Right lobe of liver (tissue), 6 donors: ENCODE measurements at regions not wholly inside any gene's neighbourhood (a gene's known extent, or its start where the extent isn't known, plus 50 kb on each side); places are given as distances from the start of the nearest gene placed in this dataset.

Source experiments
- ATAC-seq, 4 donors: fragments of 200-7000 bp; cut with Tn5 transposase; one replicate each; pipeline ENCODE4 v1.9.1; 2020; ENCODE audit warnings: mild to moderate bottlenecking in 4 of 4, moderate library complexity in 4 of 4
- DNase-seq, 3 donors: peaks; one replicate each; pipeline ENCODE4 v3.0.0-alpha.2; 2020
- H3K27ac ChIP-seq, 3 donors: fragments of 200-600 bp; one replicate each; pipeline ENCODE4 v1.8.0; 2022
- H3K27me3 ChIP-seq, 2 donors: fragments of 200-600 bp; one replicate each; pipeline ENCODE4 v1.8.0; 2022
- H3K36me3 ChIP-seq, 4 donors: fragments of 200-600 bp; sonication (generic) in 1 of 4; one replicate each; pipeline versions ENCODE4 v1.5.1 to v1.8.0; 2017 to 2022; ENCODE audit warnings: control low read depth in 1 of 4
- H3K4me1 ChIP-seq, 4 donors: fragments of 200-600 bp; sonication (generic) in 1 of 4; one replicate each; pipeline versions ENCODE4 v1.5.1 to v1.8.0; 2017 to 2022; ENCODE audit warnings: control low read depth in 1 of 4
- H3K4me3 ChIP-seq, 3 donors: fragments of 200-600 bp; one replicate each; pipeline ENCODE4 v1.8.0; 2022
- H3K9me3 ChIP-seq, 4 donors: fragments of 200-600 bp; sonication (generic) in 1 of 4; one replicate each; pipeline versions ENCODE4 v1.5.1 to v1.8.0; 2017 to 2022; ENCODE audit warnings: control low read depth in 1 of 4
- CTCF ChIP-seq, 4 donors: fragments of 200-600 bp in 3 of 4; fragments of 450-650 bp in 1 of 4; IDR thresholded peaks; one replicate each; pipeline versions ENCODE4 v1.5.1 to v1.8.0; 2016 to 2022; ENCODE audit warnings: antibody characterized with exemption in 4 of 4, mild to moderate bottlenecking in 2 of 4
- POLR2A ChIP-seq: fragments of 450-650 bp; IDR thresholded peaks from one replicate; pipeline ENCODE4 v1.6.1; 2017; ENCODE audit warnings: antibody characterized with exemption, mild to moderate bottlenecking
- WGBS: methylation state at CpG from one replicate; pipeline ENCODE4 v1.1.6; 2018; ENCODE audit warnings: low coverage, low lambda C conversion rate; ENCODE audit not compliant: insufficient coverage; ENCODE audit errors: missing lambda C conversion rate; 5-methylcytosine and 5-hydroxymethylcytosine counted together
- intact Hi-C, 2 donors: fragments of 100-400 bp; cut with DNase I; formaldehyde crosslinking; loops; one replicate each; pipeline versions ENCODE4 v1.11.2 to v1.14.1; 2022
- donor health status: DM: no; HTN: yes; CAD: no.
- donor health status: DM: no; HTN: no; CAD: no.
- donor health status: DM: no; HTN: no; CAD: no.
- donor health status: DM: no; HTN: yes; CAD: no.
- donor health status: DM: no; HTN: yes; CAD: no.

- Histone ChIP-seq H3K27me3 (no peaks in the 10 kb centered on the region), H3K27ac (no peak overlapping the region), H3K9me3 (no peaks in the 10 kb centered on the region), H3K36me3 (no peaks in the 10 kb centered on the region), H3K4me3 (no peak overlapping the region), H3K4me1 (no peaks in the 10 kb centered on the region)
- intact Hi-C loops, result no loop called here
- TF ChIP-seq CTCF (IDR thresholded peaks at IDR 0.05) (no peak), POLR2A (no peak)
- ATAC-seq (no peak), DNase-seq (no peak)
Observed at GRCh38 chr3:137282871-137283270, 325.1 kb downstream of the IL20RB start.

DNA sequence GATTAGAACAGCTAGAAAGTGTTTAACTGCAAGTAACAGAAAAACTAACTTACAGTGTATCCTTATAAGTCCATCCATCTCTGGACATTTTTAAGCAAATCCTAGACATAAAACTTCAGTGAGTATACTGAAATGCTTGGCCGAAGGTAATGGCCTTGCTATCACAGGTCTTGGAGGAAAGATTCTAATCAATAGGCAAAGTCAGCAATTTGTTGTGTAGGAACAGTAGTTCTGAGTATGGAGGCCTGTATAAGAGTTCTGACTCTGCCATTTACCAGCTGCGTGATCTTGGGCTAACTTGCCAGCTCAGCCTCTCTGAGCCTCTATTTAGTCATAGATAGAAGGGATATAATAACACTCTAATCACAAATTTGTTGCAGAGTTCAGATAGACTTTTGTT, 328.1 kb downstream of the IL20RB start:
- intact Hi-C loops, result no loop called here
- H3K27ac ChIP-seq, result no peak overlapping the region
- 43% methylated on average over 2 of the region's 2 CpGs for WGBS

GRCh38 chr3:137293086-137293485, 335.3 kb downstream of the IL20RB start:
- WGBS, result 80% methylated on average over 1 of the region's 1 CpG
- TF ChIP-seq CTCF (IDR thresholded peaks at IDR 0.05) (no peak), POLR2A (no peak)
- no peaks in the 10 kb centered on the region for H3K36me3 ChIP-seq
- no peaks in the 10 kb centered on the region for H3K27me3 ChIP-seq
- ATAC-seq (no peak), DNase-seq (no peak)
- no peak overlapping the region for H3K4me3 ChIP-seq
- intact Hi-C loops, result no loop called here
- no peaks in the 10 kb centered on the region for H3K9me3 ChIP-seq
- H3K4me1 ChIP-seq, result no peaks in the 10 kb centered on the region
- no peak overlapping the region for H3K27ac ChIP-seq

More for the DNA sequence above, 328.1 kb downstream of the IL20RB start:
- DNase-seq, result no peak
- Histone ChIP-seq H3K36me3 (no peaks in the 10 kb centered on the region), H3K4me3 (no peak overlapping the region), H3K27me3 (no peaks in the 10 kb centered on the region), H3K9me3 (no peaks in the 10 kb centered on the region), H3K4me1 (no peaks in the 10 kb centered on the region)
- TF ChIP-seq POLR2A, result no peak
- TF ChIP-seq CTCF (IDR thresholded peaks at IDR 0.05), result no peak
- no peak for ATAC-seq

DNA sequence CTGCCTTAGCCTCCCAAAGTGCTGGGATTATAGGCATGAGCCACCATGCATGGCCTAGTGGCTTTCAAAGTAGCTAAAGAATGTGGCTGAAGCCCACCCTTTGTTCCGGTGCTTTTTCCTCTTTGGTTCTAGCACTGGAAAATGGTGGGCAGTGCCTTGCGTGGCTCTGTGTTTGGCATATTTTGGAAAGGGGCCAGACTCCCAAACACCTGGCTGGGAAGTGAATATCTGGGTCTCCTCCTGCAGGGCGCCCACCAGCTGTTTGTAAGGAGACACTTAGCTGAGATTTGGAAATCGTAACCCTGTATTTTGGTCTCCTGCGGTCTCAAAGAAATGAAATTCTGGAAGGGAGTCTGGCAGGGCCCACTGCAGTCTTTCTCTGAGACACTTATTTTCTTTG, 336.4 kb downstream of the IL20RB start:
- Histone ChIP-seq H3K4me3 (no peak overlapping the region), H3K27me3 (no peaks in the 10 kb centered on the region), H3K36me3 (no peaks in the 10 kb centered on the region), H3K9me3 (no peaks in the 10 kb centered on the region), H3K27ac (no peak overlapping the region), H3K4me1 (no peaks in the 10 kb centered on the region)
- ATAC-seq (no peak), DNase-seq (no peak)
- intact Hi-C loops, result no loop called here
- TF ChIP-seq CTCF (IDR thresholded peaks at IDR 0.05) (no peak), POLR2A (no peak)
- 52% methylated on average over 4 of the region's 5 CpGs for WGBS

GRCh38 chr3:137294839-137295238, 337.1 kb downstream of the IL20RB start:
- H3K27ac ChIP-seq, result no peak overlapping the region
- no peak overlapping the region for H3K4me3 ChIP-seq
- no peaks in the 10 kb centered on the region for H3K4me1 ChIP-seq
- no peaks in the 10 kb centered on the region for H3K9me3 ChIP-seq
- no peak for DNase-seq
- 25% methylated on average over 1 of the region's 1 CpG for WGBS
- TF ChIP-seq CTCF (IDR thresholded peaks at IDR 0.05) (no peak), POLR2A (no peak)
- no peaks in the 10 kb centered on the region for H3K36me3 ChIP-seq
- no peaks in the 10 kb centered on the region for H3K27me3 ChIP-seq
- intact Hi-C loops, result no loop called here
- ATAC-seq, result no peak
